ENCODE measurements at regions not wholly inside any gene's neighbourhood (a gene's known extent, or its start where the extent isn't known, plus 50 kb on each side); places are given as distances from the start of the nearest gene placed in this dataset.

DNA sequence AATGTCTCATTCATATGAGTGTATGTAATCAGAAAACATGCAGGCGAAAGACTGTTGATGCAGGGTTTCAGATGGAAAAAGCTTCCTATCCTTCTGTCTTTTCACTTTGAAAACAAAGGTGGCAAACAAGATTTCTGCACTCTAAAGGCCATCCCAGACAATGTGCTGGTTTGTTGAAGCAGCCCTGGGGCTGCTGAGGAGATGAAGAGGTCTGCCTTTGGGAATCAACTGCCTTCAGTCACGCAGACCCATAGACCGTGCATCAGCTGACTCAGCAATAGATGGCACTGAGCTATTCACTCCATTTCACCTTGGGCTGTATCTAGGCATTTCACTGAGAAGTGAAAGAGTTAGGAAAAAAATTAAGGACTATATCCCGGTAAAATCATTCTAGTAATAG is 60.5 kb upstream of the C5orf46 start (continued):
- TF ChIP-seq, protein P1, sequence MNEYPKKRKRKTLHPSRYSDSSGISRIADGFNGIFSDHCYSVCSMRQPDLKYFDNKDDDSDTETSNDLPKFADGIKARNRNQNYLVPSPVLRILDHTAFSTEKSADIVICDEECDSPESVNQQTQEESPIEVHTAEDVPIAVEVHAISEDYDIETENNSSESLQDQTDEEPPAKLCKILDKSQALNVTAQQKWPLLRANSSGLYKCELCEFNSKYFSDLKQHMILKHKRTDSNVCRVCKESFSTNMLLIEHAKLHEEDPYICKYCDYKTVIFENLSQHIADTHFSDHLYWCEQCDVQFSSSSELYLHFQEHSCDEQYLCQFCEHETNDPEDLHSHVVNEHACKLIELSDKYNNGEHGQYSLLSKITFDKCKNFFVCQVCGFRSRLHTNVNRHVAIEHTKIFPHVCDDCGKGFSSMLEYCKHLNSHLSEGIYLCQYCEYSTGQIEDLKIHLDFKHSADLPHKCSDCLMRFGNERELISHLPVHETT (CRISPR knock-in tag; conservative IDR thresholded peaks at IDR 0.05 in 1 of 2, IDR thresholded peaks at IDR 0.05 in 1 of 2) = no peak
- TF ChIP-seq MAFF (IDR thresholded peaks at IDR 0.05; ENCODE audit: low read length) (peak; percentile 43), ZNF347 (CRISPR knock-in tag; IDR thresholded peaks at IDR 0.05; ENCODE audit: low read depth) (no peak), SRF (CRISPR knock-in tag; IDR thresholded peaks at IDR 0.05) (no peak)

DNA sequence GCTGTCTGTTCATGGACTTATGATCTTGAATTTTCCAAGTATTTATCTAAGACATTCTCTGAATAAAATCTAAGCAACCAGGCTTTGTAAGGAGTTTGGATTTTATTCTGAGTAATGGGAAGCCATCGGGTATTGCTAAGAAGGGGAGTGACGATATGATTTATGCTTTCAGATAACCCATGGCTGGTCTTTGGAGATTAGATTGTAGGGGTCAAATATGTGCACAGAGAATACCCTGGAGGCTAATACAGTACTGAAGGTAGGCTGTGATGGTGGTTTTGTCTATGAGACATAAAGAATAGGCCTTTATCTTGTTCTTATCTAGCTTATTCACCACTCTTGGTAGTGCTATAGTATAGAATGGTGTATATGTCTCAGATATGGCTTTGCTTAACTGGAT is 60.0 kb upstream of the C5orf46 start:
- intact Hi-C loops (cut with micrococcal nuclease) = no loop called here
- no TSS peak for BruUV-seq (replicated peaks)
- Histone ChIP-seq H3K4me1 (replicated peaks in 1 of 2; ENCODE audit: control insufficient read depth in 2 of 2, insufficient read depth in 2 of 2, low read length in 2 of 2) (no peaks in the 10 kb centered on the region), H3K4me2 (ENCODE audit: insufficient read depth, low read length) (no peak overlapping the region), H3K79me2 (ENCODE audit: control insufficient read depth, insufficient read depth, low read length) (no peaks in the 10 kb centered on the region), H4K20me1 (replicated peaks; ENCODE audit: control insufficient read depth, insufficient read depth, low read length) (no peaks in the 10 kb centered on the region), H3K9ac (ENCODE audit: insufficient read depth in 1 of 2, low read depth in 2 of 2, low read length in 2 of 2) (no peak overlapping the region), H3K9me1 (ENCODE audit: control insufficient read depth, insufficient read depth, low read length) (no peaks in the 10 kb centered on the region), H3K9me3 (replicated peaks; ENCODE audit: control insufficient read depth, insufficient read depth, low read depth, low read length) (no peaks in the 10 kb centered on the region), H3K4me3 (no peak overlapping the region), H3K27ac (ENCODE audit: extremely low read depth, low read depth, low read length) (no peak overlapping the region), H2AFZ (ENCODE audit: low read depth, low read length) (no peak overlapping the region), H3K27me3 (ENCODE audit: control insufficient read depth in 2 of 2, insufficient read depth in 2 of 2, low read length in 2 of 2) (no peaks in the 10 kb centered on the region), H3K36me3 (ENCODE audit: control insufficient read depth, insufficient read depth, low read length) (no peaks in the 10 kb centered on the region)
- FAIRE-seq = no peak
- TF ChIP-seq CBX5 (IDR thresholded peaks at IDR 0.05; ENCODE audit: borderline replicate concordance, low read depth) = no peak
- TF ChIP-seq, protein P2, sequence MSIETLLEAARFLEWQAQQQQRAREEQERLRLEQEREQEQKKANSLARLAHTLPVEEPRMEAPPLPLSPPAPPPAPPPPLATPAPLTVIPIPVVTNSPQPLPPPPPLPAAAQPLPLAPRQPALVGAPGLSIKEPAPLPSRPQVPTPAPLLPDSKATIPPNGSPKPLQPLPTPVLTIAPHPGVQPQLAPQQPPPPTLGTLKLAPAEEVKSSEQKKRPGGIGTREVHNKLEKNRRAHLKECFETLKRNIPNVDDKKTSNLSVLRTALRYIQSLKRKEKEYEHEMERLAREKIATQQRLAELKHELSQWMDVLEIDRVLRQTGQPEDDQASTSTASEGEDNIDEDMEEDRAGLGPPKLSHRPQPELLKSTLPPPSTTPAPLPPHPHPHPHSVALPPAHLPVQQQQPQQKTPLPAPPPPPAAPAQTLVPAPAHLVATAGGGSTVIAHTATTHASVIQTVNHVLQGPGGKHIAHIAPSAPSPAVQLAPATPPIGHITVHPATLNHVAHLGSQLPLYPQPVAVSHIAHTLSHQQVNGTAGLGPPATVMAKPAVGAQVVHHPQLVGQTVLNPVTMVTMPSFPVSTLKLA (conservative IDR thresholded peaks at IDR 0.05) = no peak
- ChIA-PET CTCF (ENCODE audit: low intra/inter-chr PET ratio) (no interaction called here), POLR2A (no interaction called here)
- ATAC-seq = no peak
- in situ Hi-C loops (cut with MboI) = loop anchor here (25.0 kb wide), 1 partner anchor 746 kb away; no protein-coding TSS in a partner anchor
- 0% methylated on average over 2 of the region's 2 CpGs for WGBS (ENCODE audit: insufficient coverage, low coverage, missing lambda C conversion rate)
- no peak for DNase-seq (ENCODE audit: extremely low read depth in 1 of 4, low spot score in 3 of 4)

Data from K562 (cell line).